ENCODE measurements at regions not wholly inside any gene's neighbourhood (a gene's known extent, or its start where the extent isn't known, plus 50 kb on each side); places are given as distances from the start of the nearest gene placed in this dataset.

DNA sequence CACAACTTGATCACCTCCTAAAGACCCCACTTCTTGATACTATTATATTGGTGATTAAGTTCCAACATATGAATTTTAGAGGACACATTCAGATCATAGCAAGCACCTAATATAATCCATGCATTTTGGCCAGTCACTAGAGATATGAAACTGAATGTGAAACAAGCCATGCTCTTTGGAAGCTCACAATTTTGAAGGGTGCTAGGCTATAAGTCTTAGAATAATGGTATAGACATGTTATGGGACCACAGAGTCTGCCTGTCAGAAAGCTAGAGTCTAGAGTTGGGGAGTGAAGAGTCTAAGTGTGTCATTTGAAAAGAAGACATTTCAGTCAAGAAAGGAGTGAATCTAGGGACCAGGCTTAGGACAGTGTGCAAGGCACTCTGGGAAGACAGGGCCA, 186.4 kb upstream of the SLC24A5 start:
- no peak for TF ChIP-seq CTCF (IDR thresholded peaks at IDR 0.05; ENCODE audit: low read depth, low read length, missing control alignments)
- no peak for DNase-seq (ENCODE audit: low read depth)
- no peak overlapping the region for H3K4me3 ChIP-seq (ENCODE audit: low read depth, low read length)
- in situ Hi-C loops (cut with HindIII; ENCODE audit: low sequenced_read_pairs) = no loop called here

- no peak for DNase-seq (ENCODE audit: low read depth)
- no peak overlapping the region for H3K4me3 ChIP-seq (ENCODE audit: low read depth, low read length)
- TF ChIP-seq CTCF (IDR thresholded peaks at IDR 0.05; ENCODE audit: low read depth, low read length, missing control alignments) = no peak
- in situ Hi-C loops (cut with HindIII; ENCODE audit: low sequenced_read_pairs) = no loop called here
Observed at GRCh38 chr15:47937834-47938233, 183.0 kb upstream of the SLC24A5 start.

- in situ Hi-C loops (cut with HindIII; ENCODE audit: low sequenced_read_pairs) = loop anchor here (5.0 kb wide), 1 partner anchor 97 kb away; no protein-coding TSS in a partner anchor
- no peak for DNase-seq (ENCODE audit: low read depth)
- no peak overlapping the region for H3K4me3 ChIP-seq (ENCODE audit: low read depth, low read length)
- no peak for TF ChIP-seq CTCF (IDR thresholded peaks at IDR 0.05; ENCODE audit: low read depth, low read length, missing control alignments)
Observed at GRCh38 chr15:47944637-47945288, 176.0 kb upstream of the SLC24A5 start.

DNA sequence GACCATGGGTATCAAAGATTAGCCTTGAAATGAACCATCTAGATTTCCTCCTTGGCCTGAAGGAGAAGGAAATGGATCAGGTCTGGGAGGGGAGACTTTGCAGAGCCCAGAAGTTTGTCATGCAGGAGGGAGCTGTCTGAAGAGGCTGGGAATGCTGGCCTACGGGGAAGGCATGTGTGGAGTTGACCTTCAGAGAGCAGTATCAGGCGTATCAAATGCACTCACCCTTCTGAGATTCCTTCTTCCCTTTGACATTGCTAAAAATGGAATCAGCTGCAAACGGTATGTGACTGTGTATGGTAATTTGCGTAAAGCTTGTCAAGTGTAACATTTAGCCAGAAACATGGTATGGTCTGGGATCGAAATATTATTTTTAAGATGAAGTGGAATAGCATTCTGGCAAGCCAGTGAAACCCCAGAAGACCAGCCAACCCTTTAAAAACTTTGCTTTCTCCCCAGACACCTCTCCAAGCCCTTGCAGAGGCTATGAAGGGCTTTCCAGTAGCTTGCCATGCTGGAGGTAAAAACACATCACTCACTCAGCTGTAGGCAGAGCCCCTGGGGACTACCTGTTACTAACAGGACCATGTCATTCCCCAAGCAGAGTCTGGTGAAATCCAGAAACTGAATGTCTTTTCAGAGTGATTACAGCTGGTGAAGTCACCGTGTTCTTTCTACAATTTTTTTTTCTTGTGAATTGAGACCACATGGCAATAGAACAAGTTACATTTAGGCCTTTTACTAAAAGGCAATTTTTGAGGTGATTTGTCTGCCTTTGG, 174.7 kb upstream of the SLC24A5 start:
- no peak for TF ChIP-seq CTCF (IDR thresholded peaks at IDR 0.05; ENCODE audit: low read depth, low read length, missing control alignments)
- DNase-seq (ENCODE audit: low read depth) = no peak
- H3K4me3 ChIP-seq (ENCODE audit: low read depth, low read length) = no peak overlapping the region
- in situ Hi-C loops (cut with HindIII; ENCODE audit: low sequenced_read_pairs) = loop anchor here (5.0 kb wide), 1 partner anchor 99 kb away; no protein-coding TSS in a partner anchor

DNA sequence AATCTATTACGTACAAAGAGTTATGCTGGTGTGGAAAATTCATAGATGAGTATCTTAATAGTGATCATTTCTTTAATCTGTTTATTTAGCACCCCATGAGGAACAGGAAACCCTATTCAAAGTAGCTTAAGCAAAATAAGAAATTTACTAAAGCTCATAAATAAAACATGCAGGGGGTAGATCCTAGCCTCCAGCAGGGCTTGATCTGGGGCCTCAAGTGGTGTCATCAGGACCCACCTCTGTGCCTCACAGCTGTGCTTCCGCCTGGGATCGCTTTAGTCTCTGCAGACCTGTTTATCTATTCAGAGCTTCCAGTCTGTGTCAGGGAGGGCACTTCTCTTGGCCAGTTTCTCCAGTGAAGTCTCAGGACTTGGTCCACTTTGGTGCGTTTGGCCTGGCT, 171.0 kb upstream of the SLC24A5 start:
- no peak for TF ChIP-seq CTCF (IDR thresholded peaks at IDR 0.05; ENCODE audit: low read depth, low read length, missing control alignments)
- in situ Hi-C loops (cut with HindIII; ENCODE audit: low sequenced_read_pairs) = loop anchor here (5.0 kb wide), 1 partner anchor 103 kb away; no protein-coding TSS in a partner anchor
- DNase-seq (ENCODE audit: low read depth) = no peak
- no peak overlapping the region for H3K4me3 ChIP-seq (ENCODE audit: low read depth, low read length)

- TF ChIP-seq CTCF (IDR thresholded peaks at IDR 0.05; ENCODE audit: low read depth, low read length, missing control alignments) = no peak
Observed at GRCh38 chr15:47950447-47950846, 170.3 kb upstream of the SLC24A5 start.

More at GRCh38 chr15:47950447-47950846, 170.3 kb upstream of the SLC24A5 start:
- DNase-seq (ENCODE audit: low read depth) = no peak
- in situ Hi-C loops (cut with HindIII; ENCODE audit: low sequenced_read_pairs) = no loop called here
- H3K4me3 ChIP-seq (ENCODE audit: low read depth, low read length) = no peak overlapping the region

Data from astrocyte of the cerebellum (primary cell).